ENCODE measurements at regions not wholly inside any gene's neighbourhood (a gene's known extent, or its start where the extent isn't known, plus 50 kb on each side); places are given as distances from the start of the nearest gene placed in this dataset.

- Mint-ChIP-seq H3K27ac (ENCODE audit: unreplicated experiment) (no peak overlapping the region), H3K4me1 (ENCODE audit: low read depth, unreplicated experiment) (peaks cover 3% of the 10 kb centered on the region), H3K27me3 (ENCODE audit: unreplicated experiment) (no peaks in the 10 kb centered on the region), H3K36me3 (ENCODE audit: unreplicated experiment) (no peaks in the 10 kb centered on the region), H3K9me3 (ENCODE audit: unreplicated experiment) (no peaks in the 10 kb centered on the region), H3K4me3 (ENCODE audit: unreplicated experiment) (no peak overlapping the region)
- no peak for TF ChIP-seq CTCF (IDR thresholded peaks at IDR 0.05; ENCODE audit: partially characterized antibody, unreplicated experiment)
- no peak for DNase-seq
These were observed 101.1 kb downstream of the ISL1 start for GRCh38 chr5:51484326-51484725.

GRCh38 chr5:51486158-51486557, 102.9 kb downstream of the ISL1 start:
- no peak overlapping the region for H3K27ac Mint-ChIP-seq (ENCODE audit: unreplicated experiment)

GRCh38 chr5:51487952-51488351, 104.7 kb downstream of the ISL1 start:
- DNase-seq, result no peak
- no peaks in the 10 kb centered on the region for H3K27me3 Mint-ChIP-seq (ENCODE audit: unreplicated experiment)
- TF ChIP-seq CTCF (IDR thresholded peaks at IDR 0.05; ENCODE audit: partially characterized antibody, unreplicated experiment), result no peak
- H3K9me3 Mint-ChIP-seq (ENCODE audit: unreplicated experiment), result no peaks in the 10 kb centered on the region
- H3K4me3 Mint-ChIP-seq (ENCODE audit: unreplicated experiment), result no peak overlapping the region
- no peaks in the 10 kb centered on the region for H3K36me3 Mint-ChIP-seq (ENCODE audit: unreplicated experiment)
- H3K4me1 Mint-ChIP-seq (ENCODE audit: low read depth, unreplicated experiment), result peaks cover 3% of the 10 kb centered on the region
- no peak overlapping the region for H3K27ac Mint-ChIP-seq (ENCODE audit: unreplicated experiment)

More at GRCh38 chr5:51486158-51486557, 102.9 kb downstream of the ISL1 start:
- Mint-ChIP-seq H3K36me3 (ENCODE audit: unreplicated experiment) (no peaks in the 10 kb centered on the region), H3K27me3 (ENCODE audit: unreplicated experiment) (no peaks in the 10 kb centered on the region), H3K9me3 (ENCODE audit: unreplicated experiment) (no peaks in the 10 kb centered on the region), H3K4me3 (ENCODE audit: unreplicated experiment) (no peak overlapping the region), H3K4me1 (ENCODE audit: low read depth, unreplicated experiment) (peaks cover 3% of the 10 kb centered on the region)
- TF ChIP-seq CTCF (IDR thresholded peaks at IDR 0.05; ENCODE audit: partially characterized antibody, unreplicated experiment), result no peak
- no peak for DNase-seq

- H3K27me3 Mint-ChIP-seq (ENCODE audit: unreplicated experiment), result no peaks in the 10 kb centered on the region
- peaks cover 3% of the 10 kb centered on the region for H3K4me1 Mint-ChIP-seq (ENCODE audit: low read depth, unreplicated experiment)
- no peak overlapping the region for H3K4me3 Mint-ChIP-seq (ENCODE audit: unreplicated experiment)
- no peak for DNase-seq
- H3K27ac Mint-ChIP-seq (ENCODE audit: unreplicated experiment), result no peak overlapping the region
- H3K36me3 Mint-ChIP-seq (ENCODE audit: unreplicated experiment), result no peaks in the 10 kb centered on the region
- no peaks in the 10 kb centered on the region for H3K9me3 Mint-ChIP-seq (ENCODE audit: unreplicated experiment)
- TF ChIP-seq CTCF (IDR thresholded peaks at IDR 0.05; ENCODE audit: partially characterized antibody, unreplicated experiment), result no peak
These were observed 105.8 kb downstream of the ISL1 start for GRCh38 chr5:51488803-51489642.

- Mint-ChIP-seq H3K27ac (ENCODE audit: unreplicated experiment) (no peak overlapping the region), H3K4me1 (ENCODE audit: low read depth, unreplicated experiment) (no peaks in the 10 kb centered on the region), H3K4me3 (ENCODE audit: unreplicated experiment) (no peak overlapping the region), H3K9me3 (ENCODE audit: unreplicated experiment) (no peaks in the 10 kb centered on the region), H3K27me3 (ENCODE audit: unreplicated experiment) (no peaks in the 10 kb centered on the region), H3K36me3 (ENCODE audit: unreplicated experiment) (no peaks in the 10 kb centered on the region)
- no peak for TF ChIP-seq CTCF (IDR thresholded peaks at IDR 0.05; ENCODE audit: partially characterized antibody, unreplicated experiment)
- DNase-seq, result no peak
These were observed 111.6 kb downstream of the ISL1 start for GRCh38 chr5:51494821-51495220.
